Neural cell (in vitro differentiated cells): ENCODE measurements at regions not wholly inside any gene's neighbourhood (a gene's known extent, or its start where the extent isn't known, plus 50 kb on each side); places are given as distances from the start of the nearest gene placed in this dataset.

Experiments
- H2AFZ ChIP-seq: fragments of 200-600, 300-800 bp; sonication (generic), shearing (Covaris generic); 2 replicates; pipeline ENCODE4 v1.6.0; 2014; ENCODE audit warnings: low read depth, mild to moderate bottlenecking, antibody characterized with exemption, low read length, moderate library complexity
- H3F3A ChIP-seq: fragments of 200-600 bp; shearing (Covaris generic); 2 replicates; pipeline ENCODE4 v1.6.1; 2016; ENCODE audit warnings: mild to moderate bottlenecking, moderate library complexity, mixed read lengths, antibody characterized with exemption, low read length; ENCODE audit not compliant: insufficient read depth, poor library complexity, severe bottlenecking
- H3K27ac ChIP-seq: fragments of 200-600, 300-800 bp; sonication (generic), shearing (Covaris generic); 2 replicates; pipeline ENCODE4 v1.5.1; 2014; ENCODE audit warnings: mild to moderate bottlenecking, low read length, moderate library complexity
- H3K27me3 ChIP-seq: fragments of 300-800, 200-600 bp; sonication (generic), shearing (Covaris generic); 2 replicates; pipeline ENCODE4 v1.6.0; 2014; ENCODE audit warnings: mild to moderate bottlenecking, low read depth, low read length, moderate library complexity; ENCODE audit not compliant: insufficient read depth
- H3K36me3 ChIP-seq: fragments of 300-800, 200-600 bp; sonication (generic), shearing (Covaris generic); 2 replicates; pipeline ENCODE4 v1.5.1; 2014; ENCODE audit warnings: mild to moderate bottlenecking, antibody characterized with exemption, low read length, moderate library complexity; ENCODE audit not compliant: insufficient read depth
- H3K4me2 ChIP-seq: fragments of 300-800, 200-600 bp; sonication (generic), shearing (Covaris generic); 2 replicates; pipeline ENCODE4 v1.6.0; 2014; ENCODE audit warnings: mild to moderate bottlenecking, low read length
- H3K4me3 ChIP-seq: fragments of 300-800, 200-600 bp; sonication (generic), shearing (Covaris generic); 2 replicates; pipeline ENCODE4 v1.5.1; 2014; ENCODE audit warnings: mild to moderate bottlenecking, low read length, moderate library complexity
- H3K79me2 ChIP-seq: fragments of 200-600 bp; shearing (Covaris generic); replicated peaks from 2 replicates; pipeline ENCODE4 v1.6.0; 2014; ENCODE audit warnings: mild to moderate bottlenecking, low read length, moderate library complexity; ENCODE audit not compliant: insufficient read depth
- H3K9ac ChIP-seq: fragments of 300-800, 200-600 bp; sonication (generic), shearing (Covaris generic); 2 replicates; pipeline ENCODE4 v1.6.1; 2016; ENCODE audit warnings: mild to moderate bottlenecking, low read length, mixed read lengths
- H3K9me2 ChIP-seq: fragments of 200-600 bp; shearing (Covaris generic); 2 replicates; pipeline ENCODE4 v1.6.1; 2016; ENCODE audit warnings: mild to moderate bottlenecking, low read length, mixed read lengths; ENCODE audit not compliant: insufficient read depth
- H3K9me3 ChIP-seq: fragments of 200-600, 300-800 bp; sonication (generic), shearing (Covaris generic); 2 replicates; pipeline ENCODE4 v1.6.1; 2016; ENCODE audit warnings: mild to moderate bottlenecking, mixed run types, low read length, moderate library complexity, mixed read lengths
- H4K20me1 ChIP-seq: fragments of 200-600 bp; shearing (Covaris generic); 2 replicates; pipeline ENCODE4 v1.6.1; 2016; ENCODE audit warnings: mild to moderate bottlenecking, mixed run types; ENCODE audit not compliant: insufficient read depth
- EP300 ChIP-seq: fragments of 450-650 bp; conservative IDR thresholded peaks from 2 replicates; pipeline ENCODE4 v1.6.1; 2014; ENCODE audit warnings: antibody characterized with exemption, mild to moderate bottlenecking, moderate library complexity; ENCODE audit not compliant: poor library complexity, severe bottlenecking
- EZH2 ChIP-seq: fragments of 200-600, 300-800 bp; shearing (Covaris generic), sonication (generic); IDR thresholded peaks from 2 replicates; pipeline ENCODE4 v1.6.1; 2014; ENCODE audit warnings: antibody characterized with exemption, low read length, borderline replicate concordance, mild to moderate bottlenecking; ENCODE audit not compliant: insufficient read depth, poor library complexity, severe bottlenecking
- MXI1 ChIP-seq: fragments of 450-650 bp; conservative IDR thresholded peaks from 2 replicates; pipeline ENCODE4 v1.6.1; 2014; ENCODE audit warnings: antibody characterized with exemption, mild to moderate bottlenecking; ENCODE audit not compliant: poor library complexity, severe bottlenecking
- POLR2AphosphoS5 ChIP-seq: IDR thresholded peaks from 2 replicates; pipeline ENCODE4 v1.6.1; 2012
- RAD21 ChIP-seq: fragments of 450-650 bp; conservative IDR thresholded peaks from 2 replicates; pipeline ENCODE4 v1.6.1; 2014; ENCODE audit warnings: antibody characterized with exemption, mild to moderate bottlenecking, moderate library complexity
- REST ChIP-seq: IDR thresholded peaks from 2 replicates; pipeline ENCODE4 v1.6.1; 2012; ENCODE audit warnings: borderline replicate concordance
- SMC3 ChIP-seq: fragments of 450-650 bp; conservative IDR thresholded peaks from 2 replicates; pipeline ENCODE4 v1.6.1; 2014; ENCODE audit warnings: antibody characterized with exemption, mild to moderate bottlenecking, moderate library complexity; ENCODE audit not compliant: poor library complexity
- TAF1 ChIP-seq: IDR thresholded peaks from 2 replicates; pipeline ENCODE4 v1.6.1; 2012; ENCODE audit warnings: low read depth
- TF ChIP-seq, protein P1 (sequence below): fragments of 450-650 bp; IDR thresholded peaks from 2 replicates; pipeline ENCODE4 v1.5.1; 2014; ENCODE audit warnings: antibody characterized with exemption, mild to moderate bottlenecking, moderate library complexity; ENCODE audit not compliant: poor library complexity, severe bottlenecking

GRCh38 chr1:184827600-184828368, 73.1 kb upstream of the EDEM3 start:
- no peak overlapping the region for H3K4me3 ChIP-seq
- H3K36me3 ChIP-seq: no peaks in the 10 kb centered on the region
- H3K27me3 ChIP-seq: no peaks in the 10 kb centered on the region
- no peak overlapping the region for H3K4me2 ChIP-seq
- no peaks in the 10 kb centered on the region for H3K9me2 ChIP-seq
- H3K27ac ChIP-seq: no peak overlapping the region
- H3F3A ChIP-seq: no peaks in the 10 kb centered on the region
- no peaks in the 10 kb centered on the region for H3K9me3 ChIP-seq
- H4K20me1 ChIP-seq: no peaks in the 10 kb centered on the region
- H3K79me2 ChIP-seq: no peaks in the 10 kb centered on the region
- no peak overlapping the region for H3K9ac ChIP-seq
- no peak overlapping the region for H2AFZ ChIP-seq
- no peak for TF ChIP-seq REST
- TF ChIP-seq EZH2: no peak
- TF ChIP-seq, protein P1, sequence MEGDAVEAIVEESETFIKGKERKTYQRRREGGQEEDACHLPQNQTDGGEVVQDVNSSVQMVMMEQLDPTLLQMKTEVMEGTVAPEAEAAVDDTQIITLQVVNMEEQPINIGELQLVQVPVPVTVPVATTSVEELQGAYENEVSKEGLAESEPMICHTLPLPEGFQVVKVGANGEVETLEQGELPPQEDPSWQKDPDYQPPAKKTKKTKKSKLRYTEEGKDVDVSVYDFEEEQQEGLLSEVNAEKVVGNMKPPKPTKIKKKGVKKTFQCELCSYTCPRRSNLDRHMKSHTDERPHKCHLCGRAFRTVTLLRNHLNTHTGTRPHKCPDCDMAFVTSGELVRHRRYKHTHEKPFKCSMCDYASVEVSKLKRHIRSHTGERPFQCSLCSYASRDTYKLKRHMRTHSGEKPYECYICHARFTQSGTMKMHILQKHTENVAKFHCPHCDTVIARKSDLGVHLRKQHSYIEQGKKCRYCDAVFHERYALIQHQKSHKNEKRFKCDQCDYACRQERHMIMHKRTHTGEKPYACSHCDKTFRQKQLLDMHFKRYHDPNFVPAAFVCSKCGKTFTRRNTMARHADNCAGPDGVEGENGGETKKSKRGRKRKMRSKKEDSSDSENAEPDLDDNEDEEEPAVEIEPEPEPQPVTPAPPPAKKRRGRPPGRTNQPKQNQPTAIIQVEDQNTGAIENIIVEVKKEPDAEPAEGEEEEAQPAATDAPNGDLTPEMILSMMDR: no peak
- no peak for TF ChIP-seq EP300
- TF ChIP-seq SMC3: no peak
- no peak for TF ChIP-seq TAF1
- TF ChIP-seq MXI1: no peak
- no peak for TF ChIP-seq POLR2AphosphoS5
- TF ChIP-seq RAD21: no peak

- Histone ChIP-seq H3F3A (no peaks in the 10 kb centered on the region), H3K79me2 (no peaks in the 10 kb centered on the region), H3K36me3 (no peaks in the 10 kb centered on the region), H3K27ac (no peak overlapping the region), H2AFZ (no peak overlapping the region), H3K27me3 (no peaks in the 10 kb centered on the region), H4K20me1 (no peaks in the 10 kb centered on the region), H3K4me2 (no peak overlapping the region), H3K9me2 (no peaks in the 10 kb centered on the region), H3K4me3 (no peak overlapping the region), H3K9me3 (no peaks in the 10 kb centered on the region), H3K9ac (no peak overlapping the region)
- TF ChIP-seq, protein P1: no peak
- TF ChIP-seq EZH2 (no peak), POLR2AphosphoS5 (no peak), EP300 (no peak), TAF1 (no peak), RAD21 (no peak), REST (no peak)
Observed at GRCh38 chr1:184826001-184826400, 71.3 kb upstream of the EDEM3 start.
